HG02840 (cell line): ENCODE measurements at regions not wholly inside any gene's neighbourhood (a gene's known extent, or its start where the extent isn't known, plus 50 kb on each side); places are given as distances from the start of the nearest gene placed in this dataset.

Experiments used
- ATAC-seq: cut with Tn5 transposase; IDR thresholded peaks from one replicate; pipeline ENCODE4 v1.9.1; 2021; ENCODE audit warnings: mild to moderate bottlenecking, moderate library complexity, moderate number of reproducible peaks; ENCODE audit not compliant: unreplicated experiment, low FRiP score

GRCh38 chr14:61847861-61848260 lies 85.6 kb downstream of the SNAPC1 start:
- no peak for ATAC-seq

GRCh38 chr14:61854898-61855297 lies 92.7 kb downstream of the SNAPC1 start:
- ATAC-seq, result no peak

GRCh38 chr14:61860294-61860918 lies 98.2 kb downstream of the SNAPC1 start:
- ATAC-seq, result peak; percentile 97

- ATAC-seq, result no peak
Observed at GRCh38 chr14:61861320-61861865, 99.2 kb downstream of the SNAPC1 start.

GRCh38 chr14:61864329-61864898 lies 102.2 kb downstream of the SNAPC1 start:
- ATAC-seq, result no peak

GRCh38 chr14:61866932-61867920 lies 105.0 kb downstream of the SNAPC1 start:
- peak; percentile 95 for ATAC-seq

- ATAC-seq, result no peak
Observed at GRCh38 chr14:61868846-61869245, 106.6 kb downstream of the SNAPC1 start.

- no peak for ATAC-seq
Observed at GRCh38 chr14:61870163-61870562, 107.9 kb downstream of the SNAPC1 start.

GRCh38 chr14:61872452-61872851 lies 110.2 kb downstream of the SNAPC1 start:
- ATAC-seq, result no peak

- no peak for ATAC-seq
Observed at GRCh38 chr14:61875483-61875882, 113.3 kb downstream of the SNAPC1 start.

GRCh38 chr14:61876362-61877034 lies 114.3 kb downstream of the SNAPC1 start:
- no peak for ATAC-seq

- no peak for ATAC-seq
Observed at GRCh38 chr14:61877035-61877390, 114.8 kb downstream of the SNAPC1 start.

GRCh38 chr14:61877768-61878167 lies 115.5 kb downstream of the SNAPC1 start:
- ATAC-seq, result no peak

GRCh38 chr14:61878931-61879330 lies 116.7 kb downstream of the SNAPC1 start:
- ATAC-seq, result no peak

GRCh38 chr14:61881046-61881445 lies 118.8 kb downstream of the SNAPC1 start:
- ATAC-seq, result no peak

- ATAC-seq, result no peak
Observed at GRCh38 chr14:61884711-61885110, 122.5 kb downstream of the SNAPC1 start.

GRCh38 chr14:61885203-61885961 lies 123.2 kb downstream of the SNAPC1 start:
- no peak for ATAC-seq

GRCh38 chr14:61887628-61888027 lies 125.4 kb downstream of the SNAPC1 start:
- no peak for ATAC-seq

- peak; percentile 96 for ATAC-seq
Observed at GRCh38 chr14:61889914-61890351, 127.7 kb downstream of the SNAPC1 start.

- no peak for ATAC-seq
Observed at GRCh38 chr14:61891170-61891569, 128.9 kb downstream of the SNAPC1 start.
